ENCODE measurements at regions not wholly inside any gene's neighbourhood (a gene's known extent, or its start where the extent isn't known, plus 50 kb on each side); places are given as distances from the start of the nearest gene placed in this dataset.
"Not testable (repeated sequence)": the region's sequence is repeated elsewhere in the genome, so short reads cannot be mapped to it uniquely, and the experiment has no call there.

DNA sequence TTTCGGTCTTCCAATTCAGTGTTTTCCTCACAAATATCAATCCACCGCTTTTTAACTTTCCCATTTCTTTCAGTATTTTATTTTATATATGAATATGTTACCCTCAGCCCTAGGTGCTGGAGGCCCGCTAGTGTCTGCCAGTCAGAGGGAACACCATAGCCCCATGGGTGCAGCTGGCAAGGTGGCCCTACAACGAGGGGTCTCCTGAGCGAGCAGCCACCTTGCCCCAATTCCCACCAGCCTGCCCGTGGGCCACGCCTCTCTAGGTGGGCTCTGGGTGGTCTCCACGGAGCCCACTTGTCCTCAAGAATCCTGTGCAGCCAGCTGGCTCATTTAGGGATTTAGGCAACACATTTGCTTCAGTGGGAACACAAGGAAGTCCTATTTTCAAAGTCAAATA, 72.5 kb upstream of the RGPD5 start:
- peaks cover 12% of the 10 kb centered on the region for H3K4me1 ChIP-seq (replicated peaks)
- no peaks in the 10 kb centered on the region for H3K27me3 ChIP-seq (replicated peaks; ENCODE audit: insufficient read depth)
- peak overlapping the region; percentile 76 to 77 for H3K27ac ChIP-seq
- no peaks in the 10 kb centered on the region for H3K9me3 ChIP-seq
- TF ChIP-seq, protein P1, sequence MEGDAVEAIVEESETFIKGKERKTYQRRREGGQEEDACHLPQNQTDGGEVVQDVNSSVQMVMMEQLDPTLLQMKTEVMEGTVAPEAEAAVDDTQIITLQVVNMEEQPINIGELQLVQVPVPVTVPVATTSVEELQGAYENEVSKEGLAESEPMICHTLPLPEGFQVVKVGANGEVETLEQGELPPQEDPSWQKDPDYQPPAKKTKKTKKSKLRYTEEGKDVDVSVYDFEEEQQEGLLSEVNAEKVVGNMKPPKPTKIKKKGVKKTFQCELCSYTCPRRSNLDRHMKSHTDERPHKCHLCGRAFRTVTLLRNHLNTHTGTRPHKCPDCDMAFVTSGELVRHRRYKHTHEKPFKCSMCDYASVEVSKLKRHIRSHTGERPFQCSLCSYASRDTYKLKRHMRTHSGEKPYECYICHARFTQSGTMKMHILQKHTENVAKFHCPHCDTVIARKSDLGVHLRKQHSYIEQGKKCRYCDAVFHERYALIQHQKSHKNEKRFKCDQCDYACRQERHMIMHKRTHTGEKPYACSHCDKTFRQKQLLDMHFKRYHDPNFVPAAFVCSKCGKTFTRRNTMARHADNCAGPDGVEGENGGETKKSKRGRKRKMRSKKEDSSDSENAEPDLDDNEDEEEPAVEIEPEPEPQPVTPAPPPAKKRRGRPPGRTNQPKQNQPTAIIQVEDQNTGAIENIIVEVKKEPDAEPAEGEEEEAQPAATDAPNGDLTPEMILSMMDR (IDR thresholded peaks at IDR 0.05): no peak
- no peak for TF ChIP-seq POLR2AphosphoS5 (IDR thresholded peaks at IDR 0.05)
- TF ChIP-seq POLR2A (IDR thresholded peaks at IDR 0.05): no peak
- intact Hi-C loops (cut with DNase I): loop anchor here (5.0 to 10.0 kb wide), 2 partner anchors 107 to 174 kb away; partner anchors contain the start of genes SEPTIN10 and SOWAHC
- H3K4me3 ChIP-seq: no peak overlapping the region
- no peaks in the 10 kb centered on the region for H3K36me3 ChIP-seq
- 48% methylated on average over 8 of the region's 8 CpGs for WGBS
- DNase-seq (ENCODE audit: low spot score): peak; percentile 6

DNA sequence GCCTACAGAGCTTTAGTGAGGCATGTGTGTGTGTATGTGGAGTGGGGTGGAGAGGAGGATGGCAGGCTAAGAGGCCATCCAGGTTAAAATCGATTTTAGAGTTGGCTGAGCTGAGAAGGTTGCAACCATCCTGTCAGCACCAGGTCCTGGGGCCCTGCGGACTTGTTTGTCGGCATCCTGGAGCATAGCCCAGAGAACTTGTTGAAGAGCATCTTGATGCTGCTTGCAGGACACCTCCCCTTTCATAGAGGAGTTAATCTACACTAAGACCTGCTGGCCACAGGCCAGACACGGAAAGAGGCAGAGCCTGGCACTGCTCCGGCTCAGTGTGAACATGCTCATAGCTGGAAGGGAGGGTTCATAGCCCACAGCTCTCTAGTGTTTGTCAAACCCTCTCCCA, 72.1 kb upstream of the RGPD5 start:
- TF ChIP-seq POLR2AphosphoS5 (IDR thresholded peaks at IDR 0.05): no peak
- TF ChIP-seq POLR2A (IDR thresholded peaks at IDR 0.05): no peak
- TF ChIP-seq, protein P1 (IDR thresholded peaks at IDR 0.05): no peak
- H3K27ac ChIP-seq: peak overlapping the region; percentile 76 to 77
- H3K4me1 ChIP-seq (replicated peaks): peaks cover 12% of the 10 kb centered on the region
- no peaks in the 10 kb centered on the region for H3K9me3 ChIP-seq
- DNase-seq (ENCODE audit: low spot score): peak; percentile 59
- 36% methylated on average over 5 of the region's 5 CpGs for WGBS
- no peaks in the 10 kb centered on the region for H3K27me3 ChIP-seq (replicated peaks; ENCODE audit: insufficient read depth)
- intact Hi-C loops (cut with DNase I): loop anchor here (5.0 to 10.0 kb wide), 2 partner anchors 107 to 175 kb away; partner anchors contain the start of genes SEPTIN10 and SOWAHC
- no peak overlapping the region for H3K4me3 ChIP-seq
- no peaks in the 10 kb centered on the region for H3K36me3 ChIP-seq

DNA sequence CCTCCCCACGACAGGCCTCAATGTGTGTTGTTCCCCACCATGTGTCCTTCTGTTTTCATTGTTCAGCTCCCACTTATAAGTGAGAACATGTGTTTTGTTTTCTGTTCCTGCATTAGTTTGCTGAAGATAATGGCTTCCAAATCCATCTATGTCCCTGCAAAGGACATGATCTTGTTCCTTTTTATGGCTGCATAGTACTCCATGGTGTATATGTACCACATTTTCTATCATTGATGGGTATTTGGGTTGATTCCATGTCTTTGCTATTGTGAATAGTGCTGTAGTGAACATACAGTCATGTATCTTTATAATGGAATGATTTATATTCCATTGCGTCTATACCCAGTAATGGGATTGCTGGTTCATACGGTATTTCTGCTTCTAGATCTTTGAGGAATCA, 71.5 kb upstream of the RGPD5 start:
- H3K36me3 ChIP-seq; H3K4me3 ChIP-seq; DNase-seq (ENCODE audit: low spot score); H3K27me3 ChIP-seq (replicated peaks; ENCODE audit: insufficient read depth); H3K9me3 ChIP-seq: not testable (repeated sequence)
- intact Hi-C loops (cut with DNase I): loop anchor here (5.0 to 10.0 kb wide), 2 partner anchors 108 to 175 kb away; partner anchors contain the start of genes SEPTIN10 and SOWAHC
- peak overlapping the region; percentile 76 to 77 for H3K27ac ChIP-seq
- H3K4me1 ChIP-seq (replicated peaks): peaks cover 12% of the 10 kb centered on the region
- 85% methylated on average over 3 of the region's 3 CpGs for WGBS

DNA sequence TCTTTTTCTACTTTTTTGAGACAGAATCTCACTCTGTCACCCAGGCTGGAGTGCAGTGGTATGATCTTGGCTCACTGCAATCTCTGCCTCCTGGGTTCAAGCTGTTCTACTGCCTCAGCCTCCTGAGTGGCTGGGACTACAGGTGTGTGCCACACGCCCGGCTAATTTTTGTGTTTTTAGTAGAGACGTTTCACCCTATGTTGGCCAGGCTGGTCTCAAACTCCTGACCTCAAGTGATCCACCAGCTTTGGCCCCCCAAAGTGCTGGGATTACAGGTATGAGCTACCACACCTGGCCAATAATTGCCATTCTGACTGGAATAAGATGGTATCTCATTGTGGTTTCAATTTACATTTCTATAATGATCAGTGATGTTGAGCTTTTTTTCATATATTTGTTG, 71.0 kb upstream of the RGPD5 start:
- not testable (repeated sequence) for H3K27ac ChIP-seq; H3K36me3 ChIP-seq; H3K4me3 ChIP-seq; H3K9me3 ChIP-seq; H3K27me3 ChIP-seq (replicated peaks; ENCODE audit: insufficient read depth)
- DNase-seq (ENCODE audit: low spot score): peak; percentile 1
- intact Hi-C loops (cut with DNase I): loop anchor here (5.0 to 10.0 kb wide), 2 partner anchors 108 to 176 kb away; partner anchors contain the start of genes SEPTIN10 and SOWAHC
- H3K4me1 ChIP-seq (replicated peaks): peaks cover 12% of the 10 kb centered on the region
- 85% methylated on average over 3 of the region's 3 CpGs for WGBS

DNA sequence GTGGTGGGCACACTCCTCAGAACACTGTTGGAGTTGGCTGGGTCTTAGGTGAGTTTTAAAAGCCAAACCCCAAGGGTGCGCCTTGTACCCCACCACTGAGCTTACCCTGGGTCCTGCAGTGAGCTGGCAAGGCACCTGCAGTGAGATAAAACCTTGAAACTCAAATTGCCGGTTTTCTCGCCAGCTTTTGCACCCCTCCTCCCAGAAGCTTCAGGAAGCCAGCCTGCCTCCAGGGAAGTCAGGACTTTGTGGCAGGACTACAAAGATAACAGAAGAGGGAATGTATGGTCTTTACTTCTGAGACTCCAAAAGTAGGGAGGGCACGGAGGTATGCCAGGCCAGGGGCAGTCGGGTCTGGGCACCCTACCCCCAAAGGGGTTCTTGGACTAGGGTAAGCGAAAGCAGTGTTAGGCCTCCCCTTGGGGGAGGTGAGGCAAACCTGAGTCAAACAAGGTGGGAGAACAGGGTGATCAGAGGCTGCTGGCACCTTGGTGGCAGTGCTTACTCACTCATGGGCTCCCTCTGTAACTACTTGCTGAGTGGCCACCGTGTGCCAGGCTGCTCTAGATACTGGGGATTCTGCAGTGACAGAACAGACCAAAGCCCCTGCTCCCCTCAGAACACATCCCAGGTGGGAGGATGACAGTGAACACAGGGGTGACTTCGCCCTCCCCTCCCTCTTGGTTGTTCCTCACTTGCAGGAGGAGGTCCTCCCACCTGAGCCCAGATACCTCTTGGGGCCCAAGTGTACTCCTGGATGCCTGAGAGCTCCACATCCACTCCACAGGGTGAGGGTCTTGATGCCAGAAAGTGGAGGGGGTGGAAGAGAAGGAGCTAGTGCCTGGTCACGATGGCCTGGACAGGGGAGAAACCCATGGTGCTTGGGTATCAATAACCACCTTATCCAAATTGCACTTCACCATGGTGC, 69.3 kb upstream of the RGPD5 start:
- H3K27me3 ChIP-seq (replicated peaks; ENCODE audit: insufficient read depth): no peaks in the 10 kb centered on the region
- H3K4me1 ChIP-seq (replicated peaks): peaks cover 12% of the 10 kb centered on the region
- peak; percentile 3 for DNase-seq (ENCODE audit: low spot score)
- H3K4me3 ChIP-seq: no peak overlapping the region
- H3K9me3 ChIP-seq: no peaks in the 10 kb centered on the region
- intact Hi-C loops (cut with DNase I): loop anchor here (5.0 to 10.0 kb wide), 2 partner anchors 110 to 177 kb away; partner anchors contain the start of genes SEPTIN10 and SOWAHC
- WGBS: 77% methylated on average over 9 of the region's 9 CpGs
- TF ChIP-seq POLR2AphosphoS5 (IDR thresholded peaks at IDR 0.05): no peak
- TF ChIP-seq, protein P1 (IDR thresholded peaks at IDR 0.05): no peak
- no peak overlapping the region for H3K27ac ChIP-seq
- no peaks in the 10 kb centered on the region for H3K36me3 ChIP-seq

Measured in prostate gland (tissue), 2 donors.